ENCODE measurements at regions not wholly inside any gene's neighbourhood (a gene's known extent, or its start where the extent isn't known, plus 50 kb on each side); places are given as distances from the start of the nearest gene placed in this dataset.

DNA sequence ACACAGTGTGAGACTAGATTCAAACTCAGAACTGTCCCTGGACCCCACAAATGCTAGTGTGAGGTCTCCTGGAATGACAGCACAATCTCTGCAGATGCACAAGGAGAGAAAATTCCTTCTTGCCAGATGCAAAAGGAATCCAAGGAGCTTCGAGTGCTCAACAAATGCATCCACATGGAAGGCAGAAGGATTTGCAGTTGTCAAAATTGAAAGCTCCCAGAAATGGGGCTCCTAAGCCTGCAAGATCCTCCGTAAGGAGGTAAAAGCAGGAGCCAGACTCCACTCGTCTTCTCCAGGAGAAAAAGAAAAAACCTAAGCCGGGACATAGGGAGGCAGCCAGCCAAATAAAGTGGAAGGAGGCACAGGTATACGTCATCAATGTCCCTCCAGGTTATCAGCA is 355.0 kb upstream of the KLHL29 start:
- DNase-seq (ENCODE audit: low spot score) (no peak), ATAC-seq (no peak)
- no peak overlapping the region for H3K27ac Mint-ChIP-seq
- ChIA-PET CTCF (no interaction called here), POLR2A (no interaction called here)
- H3K27me3 Mint-ChIP-seq (ENCODE audit: low read depth), result no peaks in the 10 kb centered on the region
- peaks cover 3% of the 10 kb centered on the region; the same call in 1 of the 2 replicates for H3K9me3 Mint-ChIP-seq
- H3K4me1 Mint-ChIP-seq, result peaks cover 27% of the 10 kb centered on the region
- no peak overlapping the region for H3K4me3 Mint-ChIP-seq
- H3K36me3 Mint-ChIP-seq, result no peaks in the 10 kb centered on the region
- no peak for TF ChIP-seq ZSCAN18 (CRISPR knock-in tag; IDR thresholded peaks at IDR 0.05)
- TF ChIP-seq, protein P1, sequence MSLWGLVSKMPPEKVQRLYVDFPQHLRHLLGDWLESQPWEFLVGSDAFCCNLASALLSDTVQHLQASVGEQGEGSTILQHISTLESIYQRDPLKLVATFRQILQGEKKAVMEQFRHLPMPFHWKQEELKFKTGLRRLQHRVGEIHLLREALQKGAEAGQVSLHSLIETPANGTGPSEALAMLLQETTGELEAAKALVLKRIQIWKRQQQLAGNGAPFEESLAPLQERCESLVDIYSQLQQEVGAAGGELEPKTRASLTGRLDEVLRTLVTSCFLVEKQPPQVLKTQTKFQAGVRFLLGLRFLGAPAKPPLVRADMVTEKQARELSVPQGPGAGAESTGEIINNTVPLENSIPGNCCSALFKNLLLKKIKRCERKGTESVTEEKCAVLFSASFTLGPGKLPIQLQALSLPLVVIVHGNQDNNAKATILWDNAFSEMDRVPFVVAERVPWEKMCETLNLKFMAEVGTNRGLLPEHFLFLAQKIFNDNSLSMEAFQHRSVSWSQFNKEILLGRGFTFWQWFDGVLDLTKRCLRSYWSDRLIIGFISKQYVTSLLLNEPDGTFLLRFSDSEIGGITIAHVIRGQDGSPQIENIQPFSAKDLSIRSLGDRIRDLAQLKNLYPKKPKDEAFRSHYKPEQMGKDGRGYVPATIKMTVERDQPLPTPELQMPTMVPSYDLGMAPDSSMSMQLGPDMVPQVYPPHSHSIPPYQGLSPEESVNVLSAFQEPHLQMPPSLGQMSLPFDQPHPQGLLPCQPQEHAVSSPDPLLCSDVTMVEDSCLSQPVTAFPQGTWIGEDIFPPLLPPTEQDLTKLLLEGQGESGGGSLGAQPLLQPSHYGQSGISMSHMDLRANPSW (CRISPR knock-in tag; conservative IDR thresholded peaks at IDR 0.05; ENCODE audit: low read depth), result no peak
- no peak for TF ChIP-seq ZNF512 (CRISPR knock-in tag; IDR thresholded peaks at IDR 0.05; ENCODE audit: borderline replicate concordance)
- TF ChIP-seq, protein P2, sequence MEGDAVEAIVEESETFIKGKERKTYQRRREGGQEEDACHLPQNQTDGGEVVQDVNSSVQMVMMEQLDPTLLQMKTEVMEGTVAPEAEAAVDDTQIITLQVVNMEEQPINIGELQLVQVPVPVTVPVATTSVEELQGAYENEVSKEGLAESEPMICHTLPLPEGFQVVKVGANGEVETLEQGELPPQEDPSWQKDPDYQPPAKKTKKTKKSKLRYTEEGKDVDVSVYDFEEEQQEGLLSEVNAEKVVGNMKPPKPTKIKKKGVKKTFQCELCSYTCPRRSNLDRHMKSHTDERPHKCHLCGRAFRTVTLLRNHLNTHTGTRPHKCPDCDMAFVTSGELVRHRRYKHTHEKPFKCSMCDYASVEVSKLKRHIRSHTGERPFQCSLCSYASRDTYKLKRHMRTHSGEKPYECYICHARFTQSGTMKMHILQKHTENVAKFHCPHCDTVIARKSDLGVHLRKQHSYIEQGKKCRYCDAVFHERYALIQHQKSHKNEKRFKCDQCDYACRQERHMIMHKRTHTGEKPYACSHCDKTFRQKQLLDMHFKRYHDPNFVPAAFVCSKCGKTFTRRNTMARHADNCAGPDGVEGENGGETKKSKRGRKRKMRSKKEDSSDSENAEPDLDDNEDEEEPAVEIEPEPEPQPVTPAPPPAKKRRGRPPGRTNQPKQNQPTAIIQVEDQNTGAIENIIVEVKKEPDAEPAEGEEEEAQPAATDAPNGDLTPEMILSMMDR (IDR thresholded peaks at IDR 0.05), result no peak
- TF ChIP-seq ZNF532 (CRISPR knock-in tag; IDR thresholded peaks at IDR 0.05; ENCODE audit: borderline replicate concordance), result no peak
- TF ChIP-seq ELF4 (CRISPR knock-in tag; IDR thresholded peaks at IDR 0.05; ENCODE audit: low read depth), result no peak
- no peak for TF ChIP-seq ARID4B (CRISPR knock-in tag; IDR thresholded peaks at IDR 0.05; ENCODE audit: borderline replicate concordance)
- TF ChIP-seq, protein P3, sequence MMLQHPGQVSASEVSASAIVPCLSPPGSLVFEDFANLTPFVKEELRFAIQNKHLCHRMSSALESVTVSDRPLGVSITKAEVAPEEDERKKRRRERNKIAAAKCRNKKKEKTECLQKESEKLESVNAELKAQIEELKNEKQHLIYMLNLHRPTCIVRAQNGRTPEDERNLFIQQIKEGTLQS (CRISPR knock-in tag; conservative IDR thresholded peaks at IDR 0.05), result no peak
- TF ChIP-seq NFE2L1 (CRISPR knock-in tag; IDR thresholded peaks at IDR 0.05), result no peak
- no peak for TF ChIP-seq NFATC4 (CRISPR knock-in tag; IDR thresholded peaks at IDR 0.05)
- TF ChIP-seq TCF7 (CRISPR knock-in tag; IDR thresholded peaks at IDR 0.05; ENCODE audit: low read depth), result no peak
- no peak for TF ChIP-seq ATF1 (CRISPR knock-in tag; IDR thresholded peaks at IDR 0.05)
- TF ChIP-seq CBFB (CRISPR knock-in tag; IDR thresholded peaks at IDR 0.05; ENCODE audit: low read depth), result no peak
- no peak for TF ChIP-seq ZNF416 (CRISPR knock-in tag; IDR thresholded peaks at IDR 0.05)
- TF ChIP-seq, protein P4, sequence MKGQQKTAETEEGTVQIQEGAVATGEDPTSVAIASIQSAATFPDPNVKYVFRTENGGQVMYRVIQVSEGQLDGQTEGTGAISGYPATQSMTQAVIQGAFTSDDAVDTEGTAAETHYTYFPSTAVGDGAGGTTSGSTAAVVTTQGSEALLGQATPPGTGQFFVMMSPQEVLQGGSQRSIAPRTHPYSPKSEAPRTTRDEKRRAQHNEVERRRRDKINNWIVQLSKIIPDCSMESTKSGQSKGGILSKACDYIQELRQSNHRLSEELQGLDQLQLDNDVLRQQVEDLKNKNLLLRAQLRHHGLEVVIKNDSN (CRISPR knock-in tag; IDR thresholded peaks at IDR 0.05), result no peak
- TF ChIP-seq, protein P5, sequence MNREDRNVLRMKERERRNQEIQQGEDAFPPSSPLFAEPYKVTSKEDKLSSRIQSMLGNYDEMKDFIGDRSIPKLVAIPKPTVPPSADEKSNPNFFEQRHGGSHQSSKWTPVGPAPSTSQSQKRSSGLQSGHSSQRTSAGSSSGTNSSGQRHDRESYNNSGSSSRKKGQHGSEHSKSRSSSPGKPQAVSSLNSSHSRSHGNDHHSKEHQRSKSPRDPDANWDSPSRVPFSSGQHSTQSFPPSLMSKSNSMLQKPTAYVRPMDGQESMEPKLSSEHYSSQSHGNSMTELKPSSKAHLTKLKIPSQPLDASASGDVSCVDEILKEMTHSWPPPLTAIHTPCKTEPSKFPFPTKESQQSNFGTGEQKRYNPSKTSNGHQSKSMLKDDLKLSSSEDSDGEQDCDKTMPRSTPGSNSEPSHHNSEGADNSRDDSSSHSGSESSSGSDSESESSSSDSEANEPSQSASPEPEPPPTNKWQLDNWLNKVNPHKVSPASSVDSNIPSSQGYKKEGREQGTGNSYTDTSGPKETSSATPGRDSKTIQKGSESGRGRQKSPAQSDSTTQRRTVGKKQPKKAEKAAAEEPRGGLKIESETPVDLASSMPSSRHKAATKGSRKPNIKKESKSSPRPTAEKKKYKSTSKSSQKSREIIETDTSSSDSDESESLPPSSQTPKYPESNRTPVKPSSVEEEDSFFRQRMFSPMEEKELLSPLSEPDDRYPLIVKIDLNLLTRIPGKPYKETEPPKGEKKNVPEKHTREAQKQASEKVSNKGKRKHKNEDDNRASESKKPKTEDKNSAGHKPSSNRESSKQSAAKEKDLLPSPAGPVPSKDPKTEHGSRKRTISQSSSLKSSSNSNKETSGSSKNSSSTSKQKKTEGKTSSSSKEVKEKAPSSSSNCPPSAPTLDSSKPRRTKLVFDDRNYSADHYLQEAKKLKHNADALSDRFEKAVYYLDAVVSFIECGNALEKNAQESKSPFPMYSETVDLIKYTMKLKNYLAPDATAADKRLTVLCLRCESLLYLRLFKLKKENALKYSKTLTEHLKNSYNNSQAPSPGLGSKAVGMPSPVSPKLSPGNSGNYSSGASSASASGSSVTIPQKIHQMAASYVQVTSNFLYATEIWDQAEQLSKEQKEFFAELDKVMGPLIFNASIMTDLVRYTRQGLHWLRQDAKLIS (CRISPR knock-in tag; IDR thresholded peaks at IDR 0.05; ENCODE audit: borderline replicate concordance), result no peak

Data from WTC11 (cell line).